Left renal pelvis (tissue), 4 donors: ENCODE measurements at regions not wholly inside any gene's neighbourhood (a gene's known extent, or its start where the extent isn't known, plus 50 kb on each side); places are given as distances from the start of the nearest gene placed in this dataset.
"Not testable (repeated sequence)": the region's sequence is repeated elsewhere in the genome, so short reads cannot be mapped to it uniquely, and the experiment has no call there.

ENCODE experiments used
- DNase-seq, 4 donors: peaks; one replicate each; pipeline ENCODE4 v3.0.0-alpha.2; 2013; ENCODE audit warnings: low read depth in 4 of 4, low spot score in 3 of 4

DNA sequence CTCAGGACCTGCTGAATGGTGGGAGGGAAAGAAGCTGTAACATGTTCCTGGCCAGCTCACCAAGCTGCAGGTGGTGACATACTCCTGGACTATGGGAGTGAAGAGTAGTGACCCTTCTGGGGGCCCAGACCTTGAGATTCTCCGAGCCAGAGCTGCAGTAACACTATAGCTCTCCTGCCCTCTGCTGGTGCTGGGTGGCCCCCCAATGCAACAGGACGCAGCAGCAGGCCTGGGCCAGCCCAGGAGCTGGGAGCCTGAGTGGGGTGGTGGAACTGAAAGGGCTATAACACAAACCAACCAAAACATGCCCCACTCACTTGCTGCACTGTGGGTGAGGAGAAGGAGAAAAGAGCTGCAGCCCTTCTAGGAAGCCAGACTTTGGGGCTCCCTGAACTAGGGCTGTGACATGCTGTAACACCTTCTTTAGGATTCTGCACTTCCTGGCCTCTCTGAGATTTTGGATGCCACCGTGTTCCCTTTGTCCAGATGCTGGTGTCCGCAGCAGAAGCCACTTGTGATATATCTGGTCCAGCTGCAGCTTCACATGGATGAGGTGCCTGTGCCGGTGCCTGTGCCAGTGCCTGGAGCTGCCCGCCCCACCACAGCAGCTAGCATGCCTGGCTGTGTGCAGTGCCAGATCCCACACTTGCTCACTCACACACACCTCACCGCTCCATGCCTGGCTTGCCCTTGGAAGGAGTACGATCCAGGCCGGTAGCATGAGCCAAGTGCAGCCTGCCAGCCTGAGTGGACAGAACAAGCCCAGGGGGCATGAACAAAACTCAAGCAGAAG, 636.8 kb upstream of the KCNMB2 start:
- DNase-seq: no peak

DNA sequence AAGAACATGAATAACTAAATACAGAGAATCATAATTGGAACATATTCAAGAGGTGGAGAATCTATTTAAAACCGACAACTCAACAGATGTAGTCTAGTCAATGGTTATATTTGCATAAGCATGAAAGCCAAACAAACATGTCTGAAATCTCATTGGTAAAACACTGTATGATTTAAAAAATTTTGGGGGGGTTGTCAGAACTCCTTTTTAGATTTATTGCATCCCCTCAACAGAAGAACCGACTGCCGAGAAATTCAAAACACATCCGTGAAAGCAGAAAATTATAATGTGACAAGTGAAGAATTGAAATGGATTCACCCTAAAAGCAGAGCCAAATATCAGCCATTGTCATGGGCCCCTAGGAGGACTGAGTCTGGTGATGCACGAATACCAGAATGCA, 633.4 kb upstream of the KCNMB2 start:
- DNase-seq: no peak

GRCh38 chr3:177904621-177905020, 631.6 kb upstream of the KCNMB2 start:
- DNase-seq: no peak

GRCh38 chr3:177905173-177906125, 630.8 kb upstream of the KCNMB2 start:
- no peak for DNase-seq

GRCh38 chr3:177906126-177906511, 630.1 kb upstream of the KCNMB2 start:
- no peak for DNase-seq

GRCh38 chr3:177906578-177907229, 629.5 kb upstream of the KCNMB2 start:
- DNase-seq: no peak

- DNase-seq: not testable (repeated sequence)
Observed at GRCh38 chr3:177909530-177909929, 626.7 kb upstream of the KCNMB2 start.

DNA sequence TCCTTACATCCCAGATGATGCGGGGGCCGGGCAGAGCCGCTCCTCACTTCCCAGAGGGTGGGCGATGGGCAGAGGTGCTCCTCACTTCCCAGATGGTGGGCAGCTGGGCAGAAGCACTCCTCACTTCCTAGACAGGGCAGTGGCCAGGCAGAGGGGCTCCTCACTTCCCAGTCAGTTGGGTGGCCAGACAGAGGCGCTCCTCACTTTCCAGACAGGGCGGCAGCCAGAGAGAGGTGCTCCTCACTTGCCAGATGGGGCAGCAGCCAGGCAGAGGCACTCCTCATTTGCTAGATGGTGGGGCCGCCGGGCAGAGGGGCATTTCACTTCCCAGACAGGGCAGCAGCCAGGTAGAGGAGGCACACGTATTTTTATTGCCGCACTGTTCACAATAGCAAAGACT, 622.0 kb upstream of the KCNMB2 start:
- DNase-seq: no peak

- DNase-seq: no peak
Observed at GRCh38 chr3:177916461-177916860, 619.8 kb upstream of the KCNMB2 start.

- DNase-seq: no peak
Observed at GRCh38 chr3:177917234-177917861, 618.9 kb upstream of the KCNMB2 start.

- DNase-seq: no peak
Observed at GRCh38 chr3:177921153-177921552, 615.1 kb upstream of the KCNMB2 start.

DNA sequence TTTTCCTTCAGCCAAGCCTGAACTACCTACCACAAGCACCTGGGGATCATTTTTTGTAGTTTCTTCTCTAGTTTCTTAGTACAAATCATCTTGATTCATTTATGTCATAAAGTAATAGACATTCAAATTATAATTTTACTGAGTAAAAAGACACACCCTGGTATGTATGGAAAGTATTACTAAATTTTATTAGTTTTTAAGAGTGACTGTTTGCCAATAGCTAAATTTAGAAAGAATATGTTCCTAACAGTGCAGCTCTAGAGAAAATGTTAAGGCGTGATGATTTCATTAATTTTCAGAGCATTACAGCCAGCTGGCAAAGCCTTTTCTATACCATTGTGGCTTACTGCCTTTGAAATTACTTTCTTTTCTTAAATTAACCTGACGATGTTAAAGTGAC, 612.0 kb upstream of the KCNMB2 start:
- DNase-seq: no peak

GRCh38 chr3:177928172-177928873, 607.9 kb upstream of the KCNMB2 start:
- DNase-seq: no peak

DNA sequence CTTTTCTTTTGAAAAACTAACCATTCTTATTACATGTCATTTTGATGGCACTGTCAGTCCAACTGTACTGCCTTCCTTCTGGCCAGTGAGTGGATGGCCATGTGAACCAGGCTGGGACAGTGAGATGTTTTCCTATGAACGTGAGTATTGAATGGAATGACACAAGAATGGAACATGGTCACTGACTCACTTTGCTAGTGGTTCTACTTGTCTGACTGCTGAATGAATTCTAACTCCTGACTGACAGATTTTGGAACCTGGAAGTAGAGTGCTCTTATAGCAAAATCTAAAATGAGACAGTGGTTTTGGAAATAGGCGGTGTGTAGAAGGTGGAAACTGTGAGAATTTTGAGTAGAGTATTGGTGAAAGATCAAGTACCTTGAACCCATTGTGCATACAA, 606.9 kb upstream of the KCNMB2 start:
- no peak for DNase-seq

GRCh38 chr3:177930771-177931170, 605.5 kb upstream of the KCNMB2 start:
- no peak for DNase-seq

GRCh38 chr3:177931346-177931745, 604.9 kb upstream of the KCNMB2 start:
- DNase-seq: no peak

- DNase-seq: no peak
Observed at GRCh38 chr3:177932346-177932745, 603.9 kb upstream of the KCNMB2 start.

GRCh38 chr3:177932750-177933660, 603.2 kb upstream of the KCNMB2 start:
- no peak for DNase-seq
